Keratinocyte (primary cell): ENCODE measurements at regions not wholly inside any gene's neighbourhood (a gene's known extent, or its start where the extent isn't known, plus 50 kb on each side); places are given as distances from the start of the nearest gene placed in this dataset.

Experiments
- DNase-seq: peaks from one replicate; pipeline ENCODE4 v3.0.0-alpha.2; 2011; ENCODE audit warnings: low read depth, missing footprints, low spot score
- FAIRE-seq: peaks from 2 replicates; lab custom pipeline; 2011; peaks lifted over from hg19 to GRCh38; lab: Jason Lieb, UNC
- H2AFZ ChIP-seq: 2 replicates; pipeline ENCODE4 v1.6.0; 2012; ENCODE audit warnings: low read length, control low read depth, inconsistent platforms; ENCODE audit not compliant: control insufficient read depth
- H3K27ac ChIP-seq: 2 replicates; pipeline ENCODE4 v1.5.1; 2011; ENCODE audit warnings: low read length; ENCODE audit not compliant: control insufficient read depth, insufficient read depth
- H3K27me3 ChIP-seq: 3 replicates; pipeline ENCODE4 v1.6.0; 2011; ENCODE audit warnings: low read length; ENCODE audit not compliant: control insufficient read depth, insufficient read depth; ENCODE audit errors: extremely low read depth
- H3K36me3 ChIP-seq, 2 experiments: 2 replicates in 1 of 2; 3 replicates in 1 of 2; pipeline ENCODE4 v1.5.1; 2011; ENCODE audit warnings: low read length in 2 of 2, mild to moderate bottlenecking in 1 of 2; ENCODE audit not compliant: control insufficient read depth in 2 of 2, insufficient read depth in 2 of 2; ENCODE audit errors: extremely low read depth in 1 of 2
- H3K4me1 ChIP-seq: 3 replicates; pipeline ENCODE4 v1.5.1; 2011; ENCODE audit warnings: low read length; ENCODE audit not compliant: control insufficient read depth, insufficient read depth; ENCODE audit errors: extremely low read depth
- H3K4me2 ChIP-seq: 3 replicates; pipeline ENCODE4 v1.6.0; 2011; ENCODE audit warnings: low read depth, low read length; ENCODE audit not compliant: control insufficient read depth, insufficient read depth; ENCODE audit errors: extremely low read depth
- H3K4me3 ChIP-seq, 3 experiments: fragments of 200-600 bp in 1 of 3; sonication (generic) in 1 of 3; 2 replicates in 2 of 3; 3 replicates in 1 of 3; pipeline ENCODE4 v1.5.1; 2011 to 2016; ENCODE audit warnings: low read length in 3 of 3, mild to moderate bottlenecking in 3 of 3, control low read depth in 2 of 3, inconsistent platforms in 1 of 3, low read depth in 1 of 3, mixed read lengths in 1 of 3, mixed run types in 1 of 3, moderate library complexity in 1 of 3; ENCODE audit not compliant: control insufficient read depth in 2 of 3, insufficient read depth in 2 of 3; ENCODE audit errors: extremely low read depth in 1 of 3
- H3K79me2 ChIP-seq: 2 replicates; pipeline ENCODE4 v1.6.0; 2012; ENCODE audit warnings: low read length; ENCODE audit not compliant: control insufficient read depth, insufficient read depth
- H3K9ac ChIP-seq: 3 replicates; pipeline ENCODE4 v1.6.0; 2011; ENCODE audit warnings: low read length; ENCODE audit not compliant: control insufficient read depth, insufficient read depth; ENCODE audit errors: extremely low read depth
- H3K9me1 ChIP-seq: 3 replicates; pipeline ENCODE4 v1.6.0; 2011; ENCODE audit warnings: low read length; ENCODE audit not compliant: control insufficient read depth, insufficient read depth; ENCODE audit errors: extremely low read depth
- H3K9me3 ChIP-seq: 2 replicates; pipeline ENCODE4 v1.5.1; 2012; ENCODE audit warnings: low read depth, low read length; ENCODE audit not compliant: control insufficient read depth
- H4K20me1 ChIP-seq: 3 replicates; pipeline ENCODE4 v1.6.0; 2011; ENCODE audit warnings: low read length; ENCODE audit not compliant: control insufficient read depth, insufficient read depth; ENCODE audit errors: extremely low read depth
- CTCF ChIP-seq, 3 experiments: IDR thresholded peaks in 1 of 3; conservative IDR thresholded peaks in 1 of 3; optimal IDR thresholded peaks in 1 of 3; 2 replicates in 2 of 3; 3 replicates in 1 of 3; pipeline versions ENCODE3 to v1.5.1; 2011; ENCODE audit warnings: low read length in 3 of 3, mild to moderate bottlenecking in 3 of 3, moderate library complexity in 2 of 3, control low read depth in 1 of 3, inconsistent platforms in 1 of 3; ENCODE audit not compliant: insufficient read depth in 2 of 3; ENCODE audit errors: extremely low read depth in 1 of 3
- EZH2 ChIP-seq: IDR thresholded peaks from one replicate; pipeline ENCODE4 v1.6.1; 2012; ENCODE audit warnings: inconsistent platforms, mild to moderate bottlenecking, low read length, moderate library complexity
- dilution Hi-C: fragments of 300-500 bp; cut with MboI; formaldehyde crosslinking; loops from one replicate; pipeline ENCODE4 v1.7.0; 2020; ENCODE audit warnings: low sequenced_read_pairs; ENCODE audit not compliant: extremely low pct_ligation_motif_present

- no peak overlapping the region for H3K9ac ChIP-seq
- no peaks in the 10 kb centered on the region for H3K27me3 ChIP-seq
- H2AFZ ChIP-seq, result no peak overlapping the region
- H3K4me2 ChIP-seq, result no peak overlapping the region
- no peaks in the 10 kb centered on the region for H3K9me1 ChIP-seq
- DNase-seq, result no peak
- H3K79me2 ChIP-seq, result no peaks in the 10 kb centered on the region
- no peak overlapping the region for H3K4me3 ChIP-seq
- H4K20me1 ChIP-seq, result no peaks in the 10 kb centered on the region
- TF ChIP-seq EZH2 (no peak), CTCF (optimal IDR thresholded peaks at IDR 0.05 in 1 of 3, IDR thresholded peaks at IDR 0.05 in 1 of 3, conservative IDR thresholded peaks at IDR 0.05 in 1 of 3; ENCODE audit: extremely low read depth in 1 of 3, insufficient read depth in 2 of 3, low read length in 3 of 3) (no peak)
- dilution Hi-C loops, result no loop called here
- no peak overlapping the region for H3K27ac ChIP-seq
- no peaks in the 10 kb centered on the region for H3K36me3 ChIP-seq
- no peaks in the 10 kb centered on the region for H3K9me3 ChIP-seq
- H3K4me1 ChIP-seq, result no peaks in the 10 kb centered on the region
- FAIRE-seq, result no peak
Observed at GRCh38 chr13:50460358-50460757, 383.1 kb downstream of the DLEU7 start.

GRCh38 chr13:50461189-50461588 lies 382.3 kb downstream of the DLEU7 start:
- DNase-seq (no peak), FAIRE-seq (no peak)
- H4K20me1 ChIP-seq, result no peaks in the 10 kb centered on the region
- no peaks in the 10 kb centered on the region for H3K9me3 ChIP-seq
- TF ChIP-seq EZH2 (no peak), CTCF (optimal IDR thresholded peaks at IDR 0.05 in 1 of 3, IDR thresholded peaks at IDR 0.05 in 1 of 3, conservative IDR thresholded peaks at IDR 0.05 in 1 of 3; ENCODE audit: extremely low read depth in 1 of 3, insufficient read depth in 2 of 3, low read length in 3 of 3) (no peak)
- H3K4me3 ChIP-seq, result no peak overlapping the region
- no peaks in the 10 kb centered on the region for H3K9me1 ChIP-seq
- no peak overlapping the region for H3K9ac ChIP-seq
- dilution Hi-C loops, result no loop called here
- H3K36me3 ChIP-seq, result no peaks in the 10 kb centered on the region
- H3K27ac ChIP-seq, result no peak overlapping the region
- H3K4me2 ChIP-seq, result no peak overlapping the region
- no peaks in the 10 kb centered on the region for H3K27me3 ChIP-seq
- no peaks in the 10 kb centered on the region for H3K4me1 ChIP-seq
- no peak overlapping the region for H2AFZ ChIP-seq
- H3K79me2 ChIP-seq, result no peaks in the 10 kb centered on the region
